Fibroblast of pulmonary artery (primary cell): ENCODE measurements at regions not wholly inside any gene's neighbourhood (a gene's known extent, or its start where the extent isn't known, plus 50 kb on each side); places are given as distances from the start of the nearest gene placed in this dataset.

ENCODE experiments used
- DNase-seq: peaks from one replicate; pipeline ENCODE4 v3.0.0-alpha.2; 2010; ENCODE audit warnings: low read depth
- H3K4me3 ChIP-seq: replicated peaks from 2 replicates; pipeline ENCODE4 v1.5.1; 2011; ENCODE audit warnings: low read depth, mild to moderate bottlenecking, control low read depth, low read length, moderate library complexity
- CTCF ChIP-seq: IDR thresholded peaks from 2 replicates; pipeline ENCODE4 v1.5.1; 2011; ENCODE audit warnings: mild to moderate bottlenecking, control low read depth, low read length, inconsistent platforms; ENCODE audit errors: missing control alignments

GRCh38 chr16:9677301-9677653, 505.0 kb downstream of the GRIN2A start:
- H3K4me3 ChIP-seq: no peak overlapping the region
- no peak for TF ChIP-seq CTCF
- DNase-seq: no peak

GRCh38 chr16:9679213-9679767, 502.9 kb downstream of the GRIN2A start:
- DNase-seq: no peak
- H3K4me3 ChIP-seq: no peak overlapping the region

GRCh38 chr16:9680019-9680655, 502.1 kb downstream of the GRIN2A start:
- TF ChIP-seq CTCF: no peak
- no peak overlapping the region for H3K4me3 ChIP-seq
- DNase-seq: no peak

More at GRCh38 chr16:9679213-9679767, 502.9 kb downstream of the GRIN2A start:
- no peak for TF ChIP-seq CTCF

- no peak for DNase-seq
- no peak overlapping the region for H3K4me3 ChIP-seq
- no peak for TF ChIP-seq CTCF
These were observed 501.3 kb downstream of the GRIN2A start for GRCh38 chr16:9680968-9681367.

- no peak for TF ChIP-seq CTCF
- no peak for DNase-seq
- H3K4me3 ChIP-seq: no peak overlapping the region
These were observed 500.7 kb downstream of the GRIN2A start for GRCh38 chr16:9681508-9681907.

- no peak for DNase-seq
- no peak for TF ChIP-seq CTCF
- H3K4me3 ChIP-seq: no peak overlapping the region
These were observed 499.9 kb downstream of the GRIN2A start for GRCh38 chr16:9682320-9682719.

GRCh38 chr16:9683677-9684076, 498.6 kb downstream of the GRIN2A start:
- no peak for DNase-seq
- no peak for TF ChIP-seq CTCF
- no peak overlapping the region for H3K4me3 ChIP-seq
